H1 (cell line): ENCODE measurements at regions not wholly inside any gene's neighbourhood (a gene's known extent, or its start where the extent isn't known, plus 50 kb on each side); places are given as distances from the start of the nearest gene placed in this dataset.

Source experiments
- ATF3 ChIP-seq: IDR thresholded peaks from 2 replicates; pipeline ENCODE4 v1.6.1; 2011; ENCODE audit warnings: low read depth, mild to moderate bottlenecking, low read length; ENCODE audit not compliant: insufficient read depth
- EP300 ChIP-seq, 2 experiments: IDR thresholded peaks; 1 replicate in 1 of 2; 2 replicates in 1 of 2; pipeline ENCODE4 v1.6.1; 2011 to 2012; ENCODE audit warnings: low read depth in 2 of 2, low read length in 2 of 2, mild to moderate bottlenecking in 2 of 2, borderline replicate concordance in 1 of 2, inconsistent platforms in 1 of 2, moderate library complexity in 1 of 2
- GABPA ChIP-seq: IDR thresholded peaks from 2 replicates; pipeline ENCODE4 v1.6.1; 2011; ENCODE audit warnings: mild to moderate bottlenecking, low read length, moderate library complexity, borderline replicate concordance; ENCODE audit not compliant: insufficient read depth
- NRF1 ChIP-seq: IDR thresholded peaks from 2 replicates; pipeline ENCODE4 v1.6.1; 2011; ENCODE audit warnings: mild to moderate bottlenecking, low read depth, low read length, improper control_type of control experiment
- SIX5 ChIP-seq: IDR thresholded peaks from 2 replicates; pipeline ENCODE4 v1.6.1; 2011; ENCODE audit warnings: mild to moderate bottlenecking, low read depth, low read length
- SRF ChIP-seq: IDR thresholded peaks from 2 replicates; pipeline ENCODE4 v1.6.1; 2011; ENCODE audit warnings: mild to moderate bottlenecking, low read depth, low read length, moderate library complexity
- TF ChIP-seq, protein P1 (sequence below): IDR thresholded peaks from 2 replicates; pipeline ENCODE4 v1.6.1; 2012; ENCODE audit warnings: inconsistent platforms

DNA sequence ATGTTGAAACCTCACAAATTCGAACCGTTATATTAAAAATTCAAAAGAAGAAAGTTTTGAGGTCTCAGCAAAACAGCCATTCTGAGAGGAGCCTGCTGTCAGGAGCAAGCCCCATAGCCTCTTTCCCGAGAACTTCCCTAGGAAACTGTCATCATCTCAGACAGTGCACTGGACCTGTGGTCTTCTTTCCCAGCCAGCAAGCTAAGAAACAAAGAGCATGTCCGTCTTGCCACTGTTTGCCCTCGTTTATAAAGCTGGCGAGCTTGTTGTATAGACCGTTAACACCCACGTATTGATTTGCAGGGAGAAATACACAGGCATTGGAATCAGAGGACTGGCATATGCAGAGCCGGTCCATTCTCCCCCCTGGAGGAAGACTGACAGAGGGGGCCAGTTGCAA lies 407.0 kb downstream of the NPHP4 start (continued):
- TF ChIP-seq SRF: no peak
- TF ChIP-seq, protein P1, sequence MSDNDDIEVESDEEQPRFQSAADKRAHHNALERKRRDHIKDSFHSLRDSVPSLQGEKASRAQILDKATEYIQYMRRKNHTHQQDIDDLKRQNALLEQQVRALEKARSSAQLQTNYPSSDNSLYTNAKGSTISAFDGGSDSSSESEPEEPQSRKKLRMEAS: no peak
- TF ChIP-seq GABPA: no peak
- no peak for TF ChIP-seq EP300 (IDR thresholded peaks at IDR 0.05; ENCODE audit: borderline replicate concordance in 1 of 2, low read depth in 2 of 2, low read length in 2 of 2)
- no peak for TF ChIP-seq SIX5
- TF ChIP-seq ATF3: no peak
- TF ChIP-seq NRF1: no peak
- TF ChIP-seq, all 59 proteins: peak for 0
